GM18858 (cell line): ENCODE measurements at regions not wholly inside any gene's neighbourhood (a gene's known extent, or its start where the extent isn't known, plus 50 kb on each side); places are given as distances from the start of the nearest gene placed in this dataset.

Experiments
- ATAC-seq: cut with Tn5 transposase; IDR thresholded peaks from one replicate; pipeline ENCODE4 v1.9.1; 2021; ENCODE audit not compliant: unreplicated experiment

GRCh38 chr5:74956278-74956677, 90.1 kb upstream of the FAM169A start:
- ATAC-seq: no peak

- ATAC-seq: no peak
These were observed 88.7 kb upstream of the FAM169A start for GRCh38 chr5:74954919-74955318.

GRCh38 chr5:74953937-74954720, 87.9 kb upstream of the FAM169A start:
- ATAC-seq: no peak

GRCh38 chr5:74953554-74953936, 87.4 kb upstream of the FAM169A start:
- no peak for ATAC-seq

- no peak for ATAC-seq
These were observed 86.2 kb upstream of the FAM169A start for GRCh38 chr5:74952406-74952805.

- ATAC-seq: no peak
These were observed 85.7 kb upstream of the FAM169A start for GRCh38 chr5:74951865-74952264.

- no peak for ATAC-seq
These were observed 84.8 kb upstream of the FAM169A start for GRCh38 chr5:74950836-74951515.

GRCh38 chr5:74949976-74950375, 83.8 kb upstream of the FAM169A start:
- no peak for ATAC-seq

- ATAC-seq: no peak
These were observed 81.9 kb upstream of the FAM169A start for GRCh38 chr5:74948031-74948546.

GRCh38 chr5:74946471-74946870, 80.3 kb upstream of the FAM169A start:
- ATAC-seq: no peak

- ATAC-seq: peak; percentile 90
These were observed 79.5 kb upstream of the FAM169A start for GRCh38 chr5:74945561-74946165.

- no peak for ATAC-seq
These were observed 77.7 kb upstream of the FAM169A start for GRCh38 chr5:74943905-74944304.

- ATAC-seq: no peak
These were observed 76.6 kb upstream of the FAM169A start for GRCh38 chr5:74942622-74943286.

GRCh38 chr5:74940782-74941353, 74.7 kb upstream of the FAM169A start:
- ATAC-seq: no peak

GRCh38 chr5:74938250-74938933, 72.2 kb upstream of the FAM169A start:
- no peak for ATAC-seq

GRCh38 chr5:74935752-74936091, 69.5 kb upstream of the FAM169A start:
- ATAC-seq: no peak

- ATAC-seq: no peak
These were observed 69.0 kb upstream of the FAM169A start for GRCh38 chr5:74934949-74935751.

- ATAC-seq: no peak
These were observed 61.1 kb upstream of the FAM169A start for GRCh38 chr5:74927336-74927735.

- ATAC-seq: no peak
These were observed 53.3 kb upstream of the FAM169A start for GRCh38 chr5:74919487-74919886.

GRCh38 chr5:74919041-74919440, 52.9 kb upstream of the FAM169A start:
- ATAC-seq: no peak
